OCI-LY7 (cell line): ENCODE measurements at regions not wholly inside any gene's neighbourhood (a gene's known extent, or its start where the extent isn't known, plus 50 kb on each side); places are given as distances from the start of the nearest gene placed in this dataset.

ENCODE experiments used
- BruUV-seq: library from RNA; stranded (reverse); fragments of 400-500 nt; replicated peaks from 2 replicates; lab custom pipeline; 2021; lab: Mats Ljungman, UMichigan
- CTCF ChIA-PET: fragments of 300-600 bp; sonication (Branson Sonifier 250); formaldehyde crosslinking; loops from one replicate; lab custom pipeline; 2022; ENCODE audit warnings: antibody characterized with exemption; ENCODE audit not compliant: unreplicated experiment; lab: Charles Lee
- POLR2A ChIA-PET: fragments of 300-600 bp; sonication (Branson Sonifier 250); formaldehyde crosslinking; loops from one replicate; lab custom pipeline; 2022; ENCODE audit warnings: antibody characterized with exemption; lab: Charles Lee
- DNase-seq: peaks from one replicate; pipeline ENCODE4 v3.0.0-alpha.2; 2015; ENCODE audit warnings: low spot score
- H2AFZ ChIP-seq: fragments of 200-600 bp; sonication (generic), shearing (Covaris generic); 2 replicates; pipeline ENCODE4 v1.6.1; 2014; ENCODE audit warnings: mild to moderate bottlenecking, antibody characterized with exemption, low read length, moderate library complexity
- H3K27ac ChIP-seq: fragments of 200-600 bp; sonication (generic); 2 replicates; pipeline ENCODE4 v1.5.1; 2014; ENCODE audit warnings: mixed run types, low read depth, mild to moderate bottlenecking, moderate library complexity, low read length, inconsistent platforms; ENCODE audit not compliant: poor library complexity, severe bottlenecking
- H3K36me3 ChIP-seq: fragments of 200-600 bp; sonication (generic); 2 replicates; pipeline ENCODE4 v1.6.1; 2014; ENCODE audit warnings: mild to moderate bottlenecking, antibody characterized with exemption, low read length, moderate library complexity, mixed read lengths; ENCODE audit not compliant: insufficient read depth
- H3K4me1 ChIP-seq: fragments of 200-600 bp; sonication (generic); 2 replicates; pipeline ENCODE4 v1.5.1; 2014; ENCODE audit warnings: mild to moderate bottlenecking, low read length; ENCODE audit not compliant: insufficient read depth, poor library complexity, severe bottlenecking
- H3K4me2 ChIP-seq: fragments of 200-600 bp; sonication (generic); 2 replicates; pipeline ENCODE4 v1.6.1; 2014; ENCODE audit warnings: mild to moderate bottlenecking, low read length
- H3K4me3 ChIP-seq: fragments of 200-600 bp; sonication (generic); 2 replicates; pipeline ENCODE4 v1.5.1; 2014; ENCODE audit warnings: mild to moderate bottlenecking, low read depth, low read length; ENCODE audit not compliant: poor library complexity, severe bottlenecking
- H3K79me2 ChIP-seq: fragments of 200-600 bp; sonication (generic); 2 replicates; pipeline ENCODE4 v1.6.1; 2016; ENCODE audit warnings: low read depth, mild to moderate bottlenecking, low read length, moderate library complexity, mixed read lengths; ENCODE audit not compliant: insufficient read depth
- H3K9me2 ChIP-seq: fragments of 200-600 bp; sonication (generic); 2 replicates; pipeline ENCODE4 v1.6.1; 2016; ENCODE audit warnings: mild to moderate bottlenecking, low read length, mixed read lengths; ENCODE audit not compliant: insufficient read depth
- H3K9me3 ChIP-seq: fragments of 200-600 bp; sonication (generic); 2 replicates; pipeline ENCODE4 v1.6.1; 2014; ENCODE audit warnings: mild to moderate bottlenecking, mixed run types, low read length, mixed read lengths
- H4K20me1 ChIP-seq: fragments of 200-600 bp; sonication (generic); 2 replicates; pipeline ENCODE4 v1.6.1; 2014; ENCODE audit warnings: mild to moderate bottlenecking, antibody characterized with exemption, low read length, moderate library complexity, mixed read lengths; ENCODE audit not compliant: insufficient read depth
- CTCF ChIP-seq: fragments of 200-600 bp; sonication (generic); conservative IDR thresholded peaks from 2 replicates; pipeline ENCODE4 v1.5.1; 2014; ENCODE audit warnings: mild to moderate bottlenecking, antibody characterized with exemption, low read length, moderate library complexity, mixed read lengths
- EZH2phosphoT487 ChIP-seq: fragments of 200-600 bp; sonication (generic); IDR thresholded peaks from 2 replicates; pipeline ENCODE4 v1.6.1; 2018; ENCODE audit warnings: low read depth, borderline replicate concordance, mild to moderate bottlenecking, mixed run types, antibody characterized with exemption, low read length, moderate library complexity, mixed read lengths
- intact Hi-C: fragments of 100-400 bp; cut with micrococcal nuclease; formaldehyde crosslinking; loops from one replicate; pipeline ENCODE4 v1.10.0; 2022; ENCODE audit not compliant: unreplicated experiment

- Histone ChIP-seq H4K20me1 (no peaks in the 10 kb centered on the region), H3K9me3 (no peaks in the 10 kb centered on the region), H3K9me2 (no peaks in the 10 kb centered on the region), H3K79me2 (no peaks in the 10 kb centered on the region), H3K4me3 (no peak overlapping the region), H2AFZ (no peak overlapping the region), H3K4me2 (no peak overlapping the region), H3K36me3 (no peaks in the 10 kb centered on the region), H3K4me1 (no peaks in the 10 kb centered on the region), H3K27ac (no peak overlapping the region)
- ChIA-PET POLR2A (no interaction called here), CTCF (no interaction called here)
- no peak for DNase-seq
- TF ChIP-seq CTCF (no peak), EZH2phosphoT487 (no peak)
- intact Hi-C loops, result no loop called here
- BruUV-seq, result no TSS peak
These were observed 103.7 kb upstream of the ITGA1 start for GRCh38 chr5:52684051-52684450.

- DNase-seq, result no peak
- Histone ChIP-seq H4K20me1 (no peaks in the 10 kb centered on the region), H3K4me1 (no peaks in the 10 kb centered on the region), H3K4me3 (no peak overlapping the region), H3K27ac (no peak overlapping the region), H3K4me2 (no peak overlapping the region), H3K79me2 (no peaks in the 10 kb centered on the region), H3K36me3 (no peaks in the 10 kb centered on the region), H3K9me3 (no peaks in the 10 kb centered on the region), H2AFZ (no peak overlapping the region), H3K9me2 (no peaks in the 10 kb centered on the region)
- ChIA-PET CTCF (no interaction called here), POLR2A (no interaction called here)
- intact Hi-C loops, result no loop called here
- no peak for TF ChIP-seq CTCF
- TF ChIP-seq EZH2phosphoT487, result no peak
- no TSS peak for BruUV-seq
These were observed 102.2 kb upstream of the ITGA1 start for GRCh38 chr5:52685566-52685965.

- intact Hi-C loops, result no loop called here
- H2AFZ ChIP-seq, result no peak overlapping the region
- CTCF ChIA-PET, result no interaction called here
- H3K9me3 ChIP-seq, result no peaks in the 10 kb centered on the region
- H3K36me3 ChIP-seq, result no peaks in the 10 kb centered on the region
- no peaks in the 10 kb centered on the region for H3K4me1 ChIP-seq
- H3K9me2 ChIP-seq, result no peaks in the 10 kb centered on the region
- no peak overlapping the region for H3K4me3 ChIP-seq
- TF ChIP-seq CTCF (no peak), EZH2phosphoT487 (no peak)
- no peak overlapping the region for H3K27ac ChIP-seq
- POLR2A ChIA-PET, result no interaction called here
- no peaks in the 10 kb centered on the region for H3K79me2 ChIP-seq
- H4K20me1 ChIP-seq, result no peaks in the 10 kb centered on the region
- BruUV-seq, result no TSS peak
- DNase-seq, result no peak
- H3K4me2 ChIP-seq, result no peak overlapping the region
These were observed 101.7 kb upstream of the ITGA1 start for GRCh38 chr5:52685971-52686370.
